GM12892 (cell line): ENCODE measurements at regions not wholly inside any gene's neighbourhood (a gene's known extent, or its start where the extent isn't known, plus 50 kb on each side); places are given as distances from the start of the nearest gene placed in this dataset.

ENCODE experiments used
- POLR2A ChIP-seq: IDR thresholded peaks from 2 replicates; pipeline ENCODE4 v1.6.1; 2011; ENCODE audit warnings: low read depth, low read length, control low read depth
- POLR2AphosphoS5 ChIP-seq: IDR thresholded peaks from 2 replicates; pipeline ENCODE4 v1.6.1; 2011; ENCODE audit warnings: low read depth, low read length, control low read depth
- TAF1 ChIP-seq: IDR thresholded peaks from 2 replicates; pipeline ENCODE4 v1.6.1; 2011; ENCODE audit warnings: low read depth, mild to moderate bottlenecking, control low read depth, low read length, borderline replicate concordance

GRCh38 chr20:40763646-40764295 lies 74.7 kb upstream of the MAFB start:
- TF ChIP-seq POLR2A: no peak
- TF ChIP-seq POLR2AphosphoS5: no peak
- TF ChIP-seq TAF1: no peak
